H1 (cell line): ENCODE measurements at regions not wholly inside any gene's neighbourhood (a gene's known extent, or its start where the extent isn't known, plus 50 kb on each side); places are given as distances from the start of the nearest gene placed in this dataset.

Experiments
- CTCF ChIA-PET: fragments of 300-600 bp; sonication (Branson Sonifier 250); formaldehyde crosslinking; loops from one replicate; lab custom pipeline; 2021; ENCODE audit not compliant: partially characterized antibody; lab: Charles Lee
- POLR2A ChIA-PET: fragments of 300-600 bp; sonication (Branson Sonifier 250); formaldehyde crosslinking; loops from one replicate; lab custom pipeline; 2021; ENCODE audit warnings: inconsistent platforms; ENCODE audit not compliant: partially characterized antibody; lab: Charles Lee
- DNase-seq, 2 experiments: peaks; one replicate each; pipeline versions ENCODE4 v3.0.0 to v3.0.0-alpha.2; 2010 to 2022; ENCODE audit warnings: low spot score in 2 of 2, low read depth in 1 of 2, mixed read lengths in 1 of 2
- FAIRE-seq: peaks from 2 replicates; lab custom pipeline; 2011; peaks lifted over from hg19 to GRCh38; lab: Jason Lieb, UNC
- H2AFZ ChIP-seq: 2 replicates; pipeline ENCODE4 v1.8.1; 2012; ENCODE audit warnings: low read length, inconsistent platforms
- H2AK5ac ChIP-seq: 2 replicates; pipeline ENCODE4 v1.6.1; 2013; ENCODE audit warnings: low read depth, low read length
- H2BK120ac ChIP-seq: replicated peaks from 2 replicates; pipeline ENCODE3; 2013; ENCODE audit warnings: low read depth, low read length, inconsistent platforms
- H2BK12ac ChIP-seq: 2 replicates; pipeline ENCODE4 v1.6.1; 2013; ENCODE audit warnings: low read depth, low read length
- H2BK15ac ChIP-seq: 2 replicates; pipeline ENCODE4 v1.6.1; 2013; ENCODE audit warnings: low read length
- H2BK20ac ChIP-seq: 2 replicates; pipeline ENCODE4 v1.6.1; 2013; ENCODE audit warnings: low read length
- H2BK5ac ChIP-seq: 2 replicates; pipeline ENCODE4 v1.6.1; 2013; ENCODE audit warnings: low read depth, low read length
- H3K14ac ChIP-seq: 2 replicates; pipeline ENCODE4 v1.6.1; 2013; ENCODE audit warnings: inconsistent platforms; ENCODE audit not compliant: insufficient read length
- H3K18ac ChIP-seq: 2 replicates; pipeline ENCODE4 v1.6.1; 2013; ENCODE audit warnings: low read length; ENCODE audit errors: extremely low read depth
- H3K23ac ChIP-seq: 2 replicates; pipeline ENCODE4 v1.6.1; 2013; ENCODE audit warnings: inconsistent platforms; ENCODE audit not compliant: insufficient read length
- H3K23me2 ChIP-seq: 2 replicates; pipeline ENCODE4 v1.6.1; 2013; ENCODE audit warnings: low read depth, low read length
- H3K27ac ChIP-seq: 2 replicates; pipeline ENCODE4 v1.6.1; 2011; ENCODE audit warnings: low read depth, low read length, inconsistent platforms
- H3K27me3 ChIP-seq, 4 experiments: replicated peaks in 1 of 4; 1 replicate in 1 of 4; 2 replicates in 3 of 4; pipeline versions ENCODE4 v1.6.1 to v1.8.1; 2011 to 2013; ENCODE audit warnings: low read length in 3 of 4, mild to moderate bottlenecking in 3 of 4, inconsistent platforms in 2 of 4, mixed read lengths in 2 of 4, moderate library complexity in 1 of 4; ENCODE audit not compliant: control insufficient read depth in 3 of 4, insufficient read depth in 3 of 4; ENCODE audit errors: extremely low read depth in 1 of 4
- H3K36me3 ChIP-seq, 4 experiments: 2 replicates each; pipeline versions ENCODE4 v1.6.1 to v1.8.1; 2011 to 2013; ENCODE audit warnings: mild to moderate bottlenecking in 4 of 4, low read length in 3 of 4, moderate library complexity in 2 of 4, control low read depth in 1 of 4, inconsistent platforms in 1 of 4; ENCODE audit not compliant: insufficient read depth in 4 of 4, control insufficient read depth in 2 of 4
- H3K4ac ChIP-seq: replicated peaks from 2 replicates; pipeline ENCODE3; 2013; ENCODE audit warnings: low read length, low read depth, mixed read lengths, inconsistent platforms; ENCODE audit not compliant: insufficient read length
- H3K4me1 ChIP-seq, 4 experiments: replicated peaks in 1 of 4; 1 replicate in 1 of 4; 2 replicates in 3 of 4; pipeline versions ENCODE4 v1.6.1 to v1.8.1; 2011 to 2013; ENCODE audit warnings: low read length in 3 of 4, inconsistent platforms in 2 of 4, mixed read lengths in 1 of 4; ENCODE audit not compliant: insufficient read depth in 4 of 4, control insufficient read depth in 3 of 4
- H3K4me2 ChIP-seq, 2 experiments: 2 replicates each; pipeline versions ENCODE4 v1.6.1 to v1.8.1; 2011 to 2013; ENCODE audit warnings: low read depth in 2 of 2, low read length in 2 of 2, control low read depth in 1 of 2, inconsistent platforms in 1 of 2, mild to moderate bottlenecking in 1 of 2; ENCODE audit not compliant: insufficient read depth in 1 of 2
- H3K4me3 ChIP-seq, 4 experiments: fragments of 200-600, 300-600 bp in 1 of 4; sonication (generic), shearing (Covaris generic), sonication (Bioruptor Twin) in 1 of 4; 2 replicates each; pipeline versions ENCODE4 v1.5.1 to v1.8.1; 2011 to 2016; ENCODE audit warnings: low read length in 4 of 4, low read depth in 3 of 4, control low read depth in 2 of 4, inconsistent platforms in 2 of 4, mild to moderate bottlenecking in 2 of 4, mixed read lengths in 1 of 4, moderate library complexity in 1 of 4; ENCODE audit not compliant: insufficient read depth in 2 of 4; ENCODE audit errors: extremely low read depth in 1 of 4
- H3K56ac ChIP-seq: replicated peaks from 2 replicates; pipeline ENCODE3; 2013; ENCODE audit warnings: low read depth, mild to moderate bottlenecking, mixed read lengths, low read length, inconsistent platforms; ENCODE audit not compliant: insufficient read length
- H3K79me1 ChIP-seq: 2 replicates; pipeline ENCODE4 v1.6.1; 2013; ENCODE audit warnings: low read depth, low read length, control low read depth
- H3K79me2 ChIP-seq, 2 experiments: 2 replicates each; pipeline versions ENCODE4 v1.6.1 to v1.8.1; 2012 to 2013; ENCODE audit warnings: low read length in 2 of 2, mild to moderate bottlenecking in 2 of 2, inconsistent platforms in 1 of 2; ENCODE audit not compliant: insufficient read depth in 2 of 2, control insufficient read depth in 1 of 2
- H3K9ac ChIP-seq, 4 experiments: replicated peaks in 1 of 4; 1 replicate in 1 of 4; 2 replicates in 3 of 4; pipeline versions ENCODE4 v1.6.1 to v1.8.1; 2011 to 2013; ENCODE audit warnings: low read depth in 3 of 4, low read length in 3 of 4, control low read depth in 2 of 4, mild to moderate bottlenecking in 2 of 4, moderate library complexity in 2 of 4, inconsistent platforms in 1 of 4; ENCODE audit errors: extremely low read depth in 1 of 4
- H3K9me3 ChIP-seq, 2 experiments: 2 replicates each; pipeline versions ENCODE4 v1.6.1 to v1.8.1; 2012 to 2013; ENCODE audit warnings: mild to moderate bottlenecking in 2 of 2, moderate library complexity in 2 of 2, control low read depth in 1 of 2, inconsistent platforms in 1 of 2, low read depth in 1 of 2, low read length in 1 of 2, mixed read lengths in 1 of 2; ENCODE audit not compliant: insufficient read depth in 2 of 2
- H4K20me1 ChIP-seq, 2 experiments: replicated peaks in 1 of 2; 2 replicates each; pipeline versions ENCODE3 to v1.8.1; 2011 to 2013; ENCODE audit warnings: inconsistent platforms in 2 of 2, low read length in 2 of 2, mild to moderate bottlenecking in 1 of 2; ENCODE audit not compliant: insufficient read depth in 2 of 2, control insufficient read depth in 1 of 2
- H4K5ac ChIP-seq: 2 replicates; pipeline ENCODE4 v1.6.1; 2013; ENCODE audit warnings: low read length, low read depth, mixed read lengths, inconsistent platforms; ENCODE audit not compliant: insufficient read length
- H4K8ac ChIP-seq: 2 replicates; pipeline ENCODE4 v1.8.0; 2013; ENCODE audit warnings: mild to moderate bottlenecking, moderate library complexity, low read length, inconsistent platforms; ENCODE audit not compliant: insufficient read depth; ENCODE audit errors: extremely low read depth
- H4K91ac ChIP-seq: replicated peaks from 2 replicates; pipeline ENCODE3; 2013; ENCODE audit warnings: low read length, mixed read lengths, inconsistent platforms; ENCODE audit not compliant: insufficient read length
- RFX5 ChIP-seq: IDR thresholded peaks from 2 replicates; pipeline ENCODE4 v1.6.1; 2011; ENCODE audit warnings: low read depth, low read length, improper control_type of control experiment, borderline replicate concordance
- TCF12 ChIP-seq: IDR thresholded peaks from 2 replicates; pipeline ENCODE4 v1.6.1; 2011; ENCODE audit warnings: low read depth, mild to moderate bottlenecking, low read length
- WGBS, 2 experiments: shearing (Covaris generic) in 1 of 2; methylation state at CpG; one replicate each; pipeline versions ENCODE4 v1.1.6 to v1.1.7; 2013 to 2015; ENCODE audit warnings: low lambda C conversion rate in 2 of 2, mixed read lengths in 2 of 2, inconsistent platforms in 1 of 2, low coverage in 1 of 2, missing lambda C conversion rate in 1 of 2; ENCODE audit not compliant: insufficient replicate concordance in 2 of 2, insufficient coverage in 1 of 2, insufficient read length in 1 of 2; ENCODE audit errors: extremely low coverage in 1 of 2, missing lambda C conversion rate in 1 of 2; 5-methylcytosine and 5-hydroxymethylcytosine counted together

- no peak overlapping the region for H3K4me3 ChIP-seq
- no peak for DNase-seq
- H4K91ac ChIP-seq = no peak overlapping the region
- no peak overlapping the region for H4K8ac ChIP-seq
- H2BK120ac ChIP-seq = no peak overlapping the region
- H3K36me3 ChIP-seq = no peaks in the 10 kb centered on the region
- no peak overlapping the region for H3K56ac ChIP-seq
- no peaks in the 10 kb centered on the region for H3K79me2 ChIP-seq
- H3K9me3 ChIP-seq = no peaks in the 10 kb centered on the region
- H3K18ac ChIP-seq = no peak overlapping the region
- H3K79me1 ChIP-seq = no peaks in the 10 kb centered on the region
- no peak overlapping the region for H3K14ac ChIP-seq
- 88% methylated on average over 7 of the region's 7 CpGs; no CpG with 5 or more reads in 1 of the 2 experiments for WGBS, 2 experiments
- no peak overlapping the region for H2AFZ ChIP-seq
- TF ChIP-seq TCF12 (no peak), RFX5 (no peak)
- ChIA-PET POLR2A (no interaction called here), CTCF (interaction anchor here (0.7 to 1.2 kb wide), 2 partner anchors 10 to 53 kb away, joined by 3 read pairs; no protein-coding TSS in a partner anchor)
- no peak overlapping the region for H3K27ac ChIP-seq
- H4K20me1 ChIP-seq = no peaks in the 10 kb centered on the region
- no peak overlapping the region for H3K4me2 ChIP-seq
- H3K27me3 ChIP-seq = no peaks in the 10 kb centered on the region
- H3K23ac ChIP-seq = no peak overlapping the region
- no peak overlapping the region for H2BK20ac ChIP-seq
- H4K5ac ChIP-seq = no peak overlapping the region
- H2BK15ac ChIP-seq = no peak overlapping the region
- no peak for FAIRE-seq
- no peaks in the 10 kb centered on the region for H3K4me1 ChIP-seq
- no peaks in the 10 kb centered on the region for H3K23me2 ChIP-seq
- H3K4ac ChIP-seq = no peak overlapping the region
- H3K9ac ChIP-seq = no peak overlapping the region
- no peak overlapping the region for H2AK5ac ChIP-seq
- no peak overlapping the region for H2BK5ac ChIP-seq
- no peak overlapping the region for H2BK12ac ChIP-seq
These were observed 60.0 kb upstream of the LNX1 start for GRCh38 chr4:53651156-53651735.
